HG03575 (cell line): ENCODE measurements at regions not wholly inside any gene's neighbourhood (a gene's known extent, or its start where the extent isn't known, plus 50 kb on each side); places are given as distances from the start of the nearest gene placed in this dataset.

Experiments
- ATAC-seq: cut with Tn5 transposase; IDR thresholded peaks from one replicate; pipeline ENCODE4 v1.9.1; 2021; ENCODE audit not compliant: unreplicated experiment, insufficient number of reproducible peaks, low FRiP score; ENCODE audit errors: extremely low read depth

DNA sequence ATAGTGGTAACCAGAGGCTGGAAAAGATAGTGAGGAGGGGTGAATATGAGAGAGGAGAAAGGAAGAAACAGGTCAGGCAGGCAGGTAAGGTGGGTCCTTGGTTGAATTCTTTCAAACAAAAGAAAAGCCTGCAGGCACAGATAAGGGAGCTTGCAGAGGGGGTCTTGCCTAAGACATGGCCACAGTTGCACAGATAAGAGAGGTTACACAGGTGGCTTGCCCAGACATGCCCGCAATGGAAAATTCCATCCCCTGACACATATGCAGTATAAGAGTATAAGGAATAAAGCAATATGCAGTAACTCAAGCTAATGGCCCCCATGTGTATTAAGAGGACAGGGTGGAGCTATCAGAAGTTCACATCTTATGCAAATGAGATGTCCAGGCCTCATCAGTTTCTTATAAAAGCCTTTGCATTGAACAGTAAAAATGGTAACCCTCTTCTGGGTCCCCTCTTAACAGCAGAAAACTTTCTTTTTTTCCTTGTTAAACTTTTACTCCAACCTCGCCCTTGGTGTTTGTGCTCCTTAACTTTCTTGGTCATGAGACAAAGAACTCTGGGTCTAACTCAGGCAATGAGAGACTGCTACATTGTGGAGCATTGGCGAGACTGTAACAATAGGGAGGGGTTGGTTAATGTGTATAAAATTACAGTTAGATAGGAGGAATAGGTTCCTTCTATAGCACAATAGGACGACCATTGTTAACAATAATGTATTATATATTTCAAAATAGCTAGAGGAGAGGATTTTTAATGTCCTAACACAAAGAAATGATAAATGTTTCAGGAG, 764.6 kb downstream of the TSN start:
- no peak for ATAC-seq

DNA sequence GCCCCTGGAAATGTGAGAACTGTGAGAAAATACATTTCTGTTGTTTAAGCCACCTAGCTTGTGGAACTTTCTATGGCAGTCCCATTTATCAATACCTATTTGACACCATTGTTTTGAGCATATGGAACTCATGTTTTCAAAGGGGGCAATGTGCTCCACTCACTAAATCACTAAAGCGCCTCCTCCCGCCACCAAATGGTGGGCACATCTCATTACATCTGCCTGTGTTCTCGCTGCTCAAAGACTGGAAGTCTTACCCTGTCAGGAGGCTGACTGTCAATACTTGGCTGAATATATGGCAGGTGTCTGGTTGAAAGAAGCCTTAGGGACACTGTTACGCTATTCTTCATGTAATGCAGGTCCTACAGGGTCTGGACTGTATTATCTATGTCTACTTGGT, 767.7 kb downstream of the TSN start:
- ATAC-seq: no peak

DNA sequence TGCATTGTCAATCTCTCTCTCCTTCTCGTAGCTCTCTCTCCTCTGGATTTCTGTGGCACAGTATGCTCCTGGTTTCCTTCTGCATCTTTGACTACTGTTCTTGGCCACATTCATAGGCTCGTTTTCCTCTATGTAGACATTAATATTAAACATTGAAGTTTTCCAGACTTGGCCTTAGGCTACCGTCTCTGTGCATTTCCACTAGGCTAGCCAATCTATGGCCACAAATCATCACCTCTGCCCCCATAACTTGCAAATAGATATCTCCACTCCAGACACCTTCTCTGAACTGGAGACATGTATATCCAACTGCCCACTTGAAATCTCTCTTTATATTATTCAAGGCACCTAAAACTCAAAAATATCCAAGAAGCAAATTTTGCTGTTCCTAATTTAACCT, 768.5 kb downstream of the TSN start:
- ATAC-seq: no peak

DNA sequence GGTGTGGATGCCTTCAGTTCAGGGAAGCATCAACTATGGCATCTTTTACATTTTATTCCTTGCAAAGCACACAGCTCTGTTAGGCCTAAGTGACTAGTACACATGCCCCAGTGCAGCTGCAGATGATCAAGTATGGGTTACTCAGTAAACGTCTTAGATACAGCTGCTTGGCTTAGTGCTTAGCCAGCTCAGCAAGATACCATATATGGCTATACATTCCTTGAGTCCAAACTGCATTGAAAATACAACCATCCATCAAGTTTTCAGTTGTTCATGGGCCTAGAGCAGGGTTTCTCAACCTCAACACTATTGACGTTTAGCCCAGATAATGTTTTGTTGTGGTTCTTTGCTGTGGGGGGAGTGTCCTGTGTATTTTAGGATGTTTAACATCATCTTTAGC, 769.9 kb downstream of the TSN start:
- ATAC-seq: no peak

DNA sequence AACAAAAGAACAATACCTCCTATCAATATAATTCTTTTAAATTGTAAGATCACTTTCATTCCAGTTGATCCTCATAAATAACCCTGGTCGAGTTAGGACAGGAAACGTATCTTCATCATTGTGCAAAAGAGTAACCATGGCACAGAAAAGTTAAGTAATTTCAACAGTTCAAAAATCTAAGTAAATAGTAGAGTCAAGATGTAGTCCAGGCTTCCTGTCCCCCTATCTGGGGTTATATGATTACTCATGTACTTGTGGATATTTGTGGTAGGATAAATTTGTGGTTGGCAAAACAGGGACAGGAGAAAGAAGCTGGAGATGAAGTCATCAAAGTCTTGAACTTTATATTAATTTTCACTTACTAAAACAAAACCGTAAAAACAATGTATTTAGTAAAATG, 772.6 kb downstream of the TSN start:
- ATAC-seq: no peak

DNA sequence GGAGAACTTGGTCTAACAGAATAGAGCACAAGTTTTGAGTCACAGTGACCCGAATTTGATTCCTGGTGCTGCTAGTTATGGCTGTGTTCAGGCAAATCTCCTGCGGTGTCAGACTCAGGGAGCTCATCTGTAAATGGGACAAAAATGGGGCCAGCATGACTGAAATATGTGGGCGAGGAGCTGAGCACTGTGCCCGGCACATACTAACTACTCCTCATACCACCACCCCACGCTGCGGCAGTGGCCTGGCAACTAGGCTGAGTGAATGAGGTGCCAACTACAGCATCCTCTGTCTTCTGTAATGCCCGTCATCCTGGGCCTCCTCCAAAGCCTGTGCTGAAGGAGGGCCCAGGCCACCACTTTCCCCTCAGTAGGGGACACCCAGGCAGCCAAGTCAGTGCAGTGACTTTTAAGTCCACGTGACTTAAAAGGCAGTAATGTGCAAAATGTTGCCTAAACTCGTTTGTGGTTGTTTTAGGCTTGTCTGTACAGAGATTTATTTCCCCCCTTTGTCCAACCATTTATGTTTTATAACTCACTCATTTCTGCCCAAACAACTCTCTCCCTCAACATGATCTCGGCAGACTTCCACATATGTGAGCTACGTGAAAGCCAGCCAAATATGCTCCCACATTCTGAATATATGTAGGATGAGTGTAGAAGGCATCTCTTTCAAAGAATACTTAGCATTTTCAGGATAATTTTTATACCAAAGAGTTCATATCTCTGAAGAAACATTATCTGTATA, 773.7 kb downstream of the TSN start:
- ATAC-seq: no peak

DNA sequence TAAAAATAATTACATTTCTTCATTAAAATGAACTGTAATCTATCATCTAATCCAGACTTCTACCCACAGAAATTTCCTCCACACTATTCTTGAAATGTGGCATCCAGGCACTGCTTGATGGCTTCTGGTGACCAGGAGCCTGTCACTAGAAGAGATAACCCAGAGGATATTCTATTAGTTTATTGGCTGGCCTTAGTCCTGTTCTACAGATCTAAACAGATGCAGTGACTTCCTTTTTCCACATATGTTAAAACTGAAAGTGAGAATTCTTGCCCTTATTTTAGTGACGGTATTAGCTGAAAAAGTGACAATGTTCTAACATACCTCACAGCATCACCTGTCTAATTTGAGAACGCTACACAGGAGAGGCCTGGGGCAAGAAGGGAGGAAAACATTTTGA, 775.4 kb downstream of the TSN start:
- no peak for ATAC-seq

DNA sequence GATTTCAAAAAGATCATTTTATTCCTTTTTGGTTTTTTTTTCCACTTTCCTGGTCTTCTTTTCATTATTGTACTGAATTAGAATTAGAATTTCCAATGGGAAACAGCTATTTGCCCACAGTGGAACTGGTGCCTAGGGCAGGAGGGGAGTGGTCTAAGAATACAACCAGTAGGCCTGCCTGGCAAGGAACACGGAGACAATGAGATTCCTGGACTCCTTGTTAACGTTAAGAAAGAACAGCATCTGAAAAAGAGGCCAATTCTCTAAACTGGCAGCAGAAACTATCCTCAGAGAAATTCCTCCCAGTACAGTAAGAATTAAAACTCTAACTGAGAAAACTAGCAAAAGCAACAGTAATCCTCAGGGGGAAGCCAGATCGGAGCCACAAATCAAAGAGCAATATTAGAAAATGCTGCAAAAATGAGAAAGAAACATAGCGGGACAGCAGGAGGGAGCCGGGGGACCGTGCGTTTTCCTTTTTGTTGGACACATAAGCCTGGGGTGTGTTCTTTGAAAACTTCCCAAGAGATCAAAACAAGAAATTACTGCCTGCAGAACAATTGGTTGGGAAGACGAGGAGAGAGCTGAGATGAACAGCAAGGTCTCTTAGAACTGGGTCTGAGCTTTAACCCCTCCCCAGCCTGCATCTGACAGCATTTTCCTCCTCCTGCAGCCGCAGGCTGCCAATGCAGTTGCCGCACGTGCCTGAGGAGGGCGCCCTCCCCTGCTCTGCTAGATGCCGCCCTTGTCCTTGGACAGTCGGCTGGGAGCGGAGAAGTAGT, 776.0 kb downstream of the TSN start:
- ATAC-seq: no peak

DNA sequence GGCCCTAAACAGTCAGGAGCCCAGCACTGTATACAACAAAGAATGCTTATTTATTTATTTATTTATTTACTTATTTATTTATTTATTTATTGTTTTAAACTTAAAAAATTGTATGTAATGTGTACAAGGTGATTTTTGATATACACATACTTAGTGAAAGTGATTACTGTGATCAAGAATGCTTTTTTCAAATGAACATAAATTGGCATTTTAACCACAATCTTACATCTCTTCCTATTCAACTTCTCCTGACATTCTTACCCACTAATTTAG, 776.6 kb downstream of the TSN start:
- no peak for ATAC-seq

DNA sequence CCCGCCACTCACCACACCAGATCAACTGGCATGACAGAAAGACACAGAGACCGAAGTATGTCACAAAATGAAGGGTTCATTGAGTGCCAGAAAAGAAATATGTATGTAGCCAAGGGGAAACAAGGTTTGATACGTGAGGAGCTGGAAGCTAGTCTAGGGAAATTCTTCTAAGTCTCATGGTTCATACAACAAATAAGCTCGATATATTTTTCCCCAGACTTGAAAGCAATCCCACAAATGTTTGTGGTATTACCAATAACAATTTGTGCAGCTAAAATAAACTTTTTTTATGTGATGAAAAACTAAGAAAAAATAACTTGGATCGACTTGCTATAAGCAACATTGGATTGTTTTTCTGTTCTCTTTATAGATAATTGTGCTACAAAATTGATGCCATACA, 777.0 kb downstream of the TSN start:
- no peak for ATAC-seq

DNA sequence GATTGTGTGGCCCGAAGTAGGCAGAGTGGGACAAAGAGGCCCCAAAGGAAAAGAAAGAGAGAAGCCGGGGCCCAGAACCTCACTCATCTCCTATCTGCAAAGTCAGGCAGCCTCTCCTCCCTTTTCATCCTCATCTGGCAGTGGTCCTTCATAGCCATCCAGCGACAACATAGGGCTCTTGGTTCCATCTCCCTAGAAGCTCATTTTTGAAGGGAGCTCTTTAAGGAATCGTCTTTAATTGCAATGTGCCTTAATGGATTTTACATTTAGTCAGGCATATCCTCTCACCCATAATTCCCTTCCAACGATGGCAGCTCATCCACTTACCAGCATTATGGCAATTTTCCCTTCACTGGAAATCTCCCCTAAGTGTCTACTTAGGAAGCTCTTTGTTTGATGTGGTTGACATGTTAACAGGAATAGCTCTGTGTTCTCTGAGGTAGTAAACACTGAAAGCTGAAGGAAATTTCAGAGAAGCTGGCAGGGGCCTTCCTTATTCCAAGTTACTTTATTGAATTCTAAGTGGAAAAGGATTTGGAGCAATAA, 780.6 kb downstream of the TSN start:
- ATAC-seq: no peak

DNA sequence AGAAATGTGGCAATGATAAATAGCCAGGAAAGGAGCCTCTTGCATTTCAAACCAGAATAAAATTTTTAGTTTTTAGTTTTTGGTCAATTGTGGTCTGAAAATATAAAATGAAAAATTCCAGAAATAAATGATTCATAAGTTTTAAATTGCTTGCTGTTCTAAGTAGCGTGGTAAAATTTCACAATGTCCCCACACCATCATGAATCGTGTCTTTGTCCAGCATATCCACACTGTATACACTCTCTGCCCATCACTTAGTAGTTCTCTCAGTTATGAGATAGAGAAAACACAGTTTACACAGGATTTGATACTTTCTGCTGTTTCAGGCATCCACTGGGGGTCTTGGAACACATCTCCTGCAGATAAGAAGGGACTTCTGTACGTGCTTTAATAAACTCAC, 783.9 kb downstream of the TSN start:
- ATAC-seq: no peak

DNA sequence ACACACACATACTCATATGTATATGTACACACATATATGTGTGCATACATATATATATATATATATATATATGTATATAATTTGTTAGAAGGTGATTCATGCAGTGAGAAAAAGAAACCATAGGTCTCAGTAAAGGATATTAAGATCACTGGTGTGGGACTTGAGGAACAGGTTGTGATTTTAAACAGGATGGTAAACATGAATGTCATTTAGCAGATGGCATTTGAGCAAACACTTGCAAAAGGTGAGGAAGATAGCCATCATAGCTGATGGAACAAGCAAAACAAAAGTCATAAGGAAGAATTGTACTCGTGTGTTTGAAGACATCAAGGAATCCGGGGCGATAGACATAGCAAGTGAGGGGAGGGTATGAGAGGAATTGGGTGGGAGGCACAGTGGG, 784.5 kb downstream of the TSN start:
- no peak for ATAC-seq

DNA sequence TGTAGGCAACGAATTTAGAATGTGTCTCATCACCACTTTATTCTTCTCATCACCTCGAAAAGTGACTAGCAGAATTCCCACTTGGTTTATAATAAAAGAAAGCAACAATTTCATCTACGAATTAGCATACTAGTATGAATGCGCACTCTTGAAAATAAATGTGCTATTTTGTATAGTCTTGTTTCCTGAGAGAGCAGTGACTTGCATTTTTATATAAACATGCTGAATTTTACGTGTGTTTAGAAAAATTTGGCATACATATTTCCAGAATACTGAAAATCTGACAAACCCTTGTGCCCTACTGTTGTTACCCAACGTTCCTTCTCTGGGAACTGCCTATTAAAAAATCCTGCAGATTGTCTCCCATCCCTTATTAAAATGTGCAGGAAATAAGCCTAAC, 786.8 kb downstream of the TSN start:
- no peak for ATAC-seq

DNA sequence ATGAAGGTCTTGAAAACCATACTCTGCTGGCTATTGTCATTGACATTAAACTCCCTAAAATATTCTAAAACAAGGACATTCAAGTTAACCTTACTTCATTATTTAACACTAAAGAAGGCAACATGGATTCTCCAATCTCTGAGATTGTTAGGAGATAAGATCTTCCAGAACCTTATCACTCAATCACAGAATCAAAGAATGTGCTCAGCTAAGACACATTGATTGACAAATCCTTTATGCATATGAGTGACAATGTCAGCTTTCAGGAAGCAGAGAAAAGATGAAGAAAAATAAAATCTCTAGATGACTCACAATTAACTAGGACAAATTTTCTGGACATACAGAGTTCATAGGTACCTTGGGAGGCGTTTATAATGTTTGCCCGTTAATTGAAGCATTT, 787.2 kb downstream of the TSN start:
- ATAC-seq: no peak

DNA sequence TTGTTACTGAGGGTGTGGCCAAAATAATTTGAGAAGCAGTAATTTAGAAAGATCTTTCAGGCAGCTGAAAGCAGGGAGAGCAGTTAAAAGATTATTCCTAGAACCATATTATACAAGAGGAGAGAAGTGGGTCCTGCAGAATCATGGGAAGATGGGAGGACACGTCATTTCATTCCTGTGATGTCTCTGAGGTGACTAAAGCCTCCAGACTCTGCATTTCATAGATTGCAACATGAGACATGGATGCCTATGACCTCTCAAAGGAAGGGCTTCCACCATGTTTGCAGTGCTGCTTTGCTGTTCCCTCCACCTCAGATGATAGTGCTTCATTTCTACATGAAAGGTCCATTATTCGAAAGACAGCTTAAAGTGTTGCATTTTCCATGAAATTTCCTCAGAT, 788.4 kb downstream of the TSN start:
- no peak for ATAC-seq

DNA sequence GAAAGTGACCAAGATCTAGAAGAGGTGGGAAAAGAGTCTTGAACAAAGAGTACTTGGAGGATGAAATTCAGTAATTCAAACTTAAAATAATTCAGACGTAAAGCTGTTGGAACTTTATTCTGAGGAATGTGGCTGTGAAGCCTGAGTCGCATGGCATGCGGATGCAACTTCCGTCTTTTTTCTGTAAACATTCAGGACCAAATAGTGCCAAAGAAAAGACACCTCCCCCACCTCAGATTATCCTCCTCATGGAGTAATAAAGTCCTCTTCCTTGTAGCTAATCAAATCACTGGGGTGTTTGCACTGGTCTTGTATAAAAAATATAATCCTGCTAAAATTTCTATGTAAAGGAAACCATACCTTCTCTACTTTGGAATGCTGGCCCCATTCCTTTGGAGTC, 790.4 kb downstream of the TSN start:
- ATAC-seq: no peak

DNA sequence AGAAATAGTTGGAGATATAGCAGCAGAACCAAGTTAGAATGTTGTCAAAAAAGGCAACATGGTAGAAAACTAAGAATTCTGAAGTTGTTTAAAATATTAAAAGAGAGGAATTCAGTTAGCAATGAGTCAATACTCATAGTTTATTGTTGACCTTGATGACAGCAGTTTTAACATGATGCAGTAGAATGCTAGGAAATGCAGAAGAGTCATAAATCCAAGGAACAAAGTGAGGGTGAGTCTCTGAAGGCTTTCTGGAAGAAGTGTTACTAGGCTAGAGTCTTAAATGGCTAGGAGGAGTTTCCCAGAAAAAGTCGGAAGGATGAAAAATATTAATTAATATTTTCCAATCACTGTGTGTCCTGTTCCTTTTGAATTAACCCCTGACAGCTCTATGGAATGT, 807.3 kb downstream of the TSN start:
- ATAC-seq: no peak

DNA sequence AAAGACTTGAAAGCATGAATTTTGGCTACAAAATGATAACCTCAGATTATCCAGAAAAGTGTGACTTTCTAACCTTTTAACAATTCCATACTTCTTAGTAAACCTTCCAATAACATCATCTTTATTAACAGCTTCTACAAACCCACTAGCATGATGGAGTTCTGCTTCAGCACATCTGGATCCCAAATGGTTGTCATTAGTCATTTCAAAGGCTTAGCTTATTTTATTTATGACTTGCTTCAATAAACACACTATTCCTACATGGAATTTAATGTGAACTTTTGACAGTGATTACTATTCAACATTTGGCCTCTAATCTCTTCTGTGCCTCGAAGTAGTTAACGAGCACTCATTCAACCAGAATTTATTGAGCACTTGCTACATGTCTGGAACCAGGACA, 808.3 kb downstream of the TSN start:
- no peak for ATAC-seq

DNA sequence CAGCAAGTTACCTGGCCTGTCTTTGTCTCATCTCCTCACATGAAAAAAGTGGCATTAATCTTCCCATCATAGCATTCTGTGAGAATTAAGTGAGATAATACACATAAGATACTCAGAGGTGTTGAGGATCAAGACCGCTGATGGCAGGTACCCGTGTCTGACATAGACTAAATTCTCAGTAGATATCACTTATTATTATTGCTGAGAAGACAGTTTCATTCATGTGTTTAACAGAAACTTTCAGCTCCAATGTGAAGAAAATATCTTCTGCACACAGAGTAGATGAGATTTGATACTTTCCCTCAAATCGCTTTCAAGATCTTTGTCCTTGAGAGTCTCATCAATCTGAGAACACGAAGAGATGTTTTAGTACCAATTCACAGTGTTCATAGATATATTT, 809.4 kb downstream of the TSN start:
- no peak for ATAC-seq
